NT2/D1 (cell line): ENCODE measurements at regions not wholly inside any gene's neighbourhood (a gene's known extent, or its start where the extent isn't known, plus 50 kb on each side); places are given as distances from the start of the nearest gene placed in this dataset.
"Not testable (repeated sequence)": the region's sequence is repeated elsewhere in the genome, so short reads cannot be mapped to it uniquely, and the experiment has no call there.

Experiments
- SUZ12 ChIP-seq: IDR thresholded peaks from 2 replicates; pipeline ENCODE4 v1.6.1; 2011; ENCODE audit not compliant: insufficient read length, insufficient read depth; ENCODE audit errors: extremely low read depth
- YY1 ChIP-seq: IDR thresholded peaks from 2 replicates; pipeline ENCODE4 v1.6.1; 2011; ENCODE audit not compliant: insufficient read length, insufficient read depth

GRCh38 chr2:87602118-87602517, 145.8 kb upstream of the PLGLB2 start:
- not testable (repeated sequence) for TF ChIP-seq YY1, SUZ12
